Vagina (tissue), 2 donors: ENCODE measurements at regions not wholly inside any gene's neighbourhood (a gene's known extent, or its start where the extent isn't known, plus 50 kb on each side); places are given as distances from the start of the nearest gene placed in this dataset.
"Not testable (repeated sequence)": the region's sequence is repeated elsewhere in the genome, so short reads cannot be mapped to it uniquely, and the experiment has no call there.

Source experiments
- POLR2A ChIP-seq, 2 donors: fragments of 450-650 bp; IDR thresholded peaks; one replicate each; pipeline ENCODE4 v1.6.1; 2017; ENCODE audit warnings: antibody characterized with exemption in 2 of 2, mild to moderate bottlenecking in 2 of 2, moderate library complexity in 2 of 2
- TF ChIP-seq, protein P1 (sequence below), 3 experiments: fragments of 450-650 bp in 2 of 3; fragments of 200-600 bp in 1 of 3; sonication (generic) in 1 of 3; IDR thresholded peaks; one replicate each; pipeline ENCODE4 v1.5.1; 2017 to 2019; ENCODE audit warnings: antibody characterized with exemption in 3 of 3, mild to moderate bottlenecking in 2 of 3, moderate library complexity in 2 of 3

DNA sequence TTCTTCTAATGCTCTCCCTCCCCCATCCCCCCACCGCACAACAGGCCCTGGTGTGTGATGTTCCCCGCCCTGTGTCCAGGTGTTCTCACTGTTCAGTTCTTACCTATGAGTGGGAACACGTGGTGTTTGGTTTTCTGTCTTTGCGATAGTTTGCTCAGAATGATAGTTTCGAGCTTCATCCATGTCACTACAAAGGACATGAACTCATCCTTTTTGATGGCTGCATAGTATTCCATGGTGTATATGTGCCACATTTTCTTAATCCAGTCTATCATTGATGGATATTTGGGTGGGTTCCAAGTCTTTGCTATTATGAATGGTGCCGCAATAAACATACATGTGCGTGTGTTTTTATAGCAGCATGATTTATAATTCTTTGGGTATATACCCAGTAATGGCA is 1005.5 kb upstream of the CDH10 start:
- TF ChIP-seq POLR2A (IDR thresholded peaks at IDR 0.05), result not testable (repeated sequence)
- TF ChIP-seq, protein P1, sequence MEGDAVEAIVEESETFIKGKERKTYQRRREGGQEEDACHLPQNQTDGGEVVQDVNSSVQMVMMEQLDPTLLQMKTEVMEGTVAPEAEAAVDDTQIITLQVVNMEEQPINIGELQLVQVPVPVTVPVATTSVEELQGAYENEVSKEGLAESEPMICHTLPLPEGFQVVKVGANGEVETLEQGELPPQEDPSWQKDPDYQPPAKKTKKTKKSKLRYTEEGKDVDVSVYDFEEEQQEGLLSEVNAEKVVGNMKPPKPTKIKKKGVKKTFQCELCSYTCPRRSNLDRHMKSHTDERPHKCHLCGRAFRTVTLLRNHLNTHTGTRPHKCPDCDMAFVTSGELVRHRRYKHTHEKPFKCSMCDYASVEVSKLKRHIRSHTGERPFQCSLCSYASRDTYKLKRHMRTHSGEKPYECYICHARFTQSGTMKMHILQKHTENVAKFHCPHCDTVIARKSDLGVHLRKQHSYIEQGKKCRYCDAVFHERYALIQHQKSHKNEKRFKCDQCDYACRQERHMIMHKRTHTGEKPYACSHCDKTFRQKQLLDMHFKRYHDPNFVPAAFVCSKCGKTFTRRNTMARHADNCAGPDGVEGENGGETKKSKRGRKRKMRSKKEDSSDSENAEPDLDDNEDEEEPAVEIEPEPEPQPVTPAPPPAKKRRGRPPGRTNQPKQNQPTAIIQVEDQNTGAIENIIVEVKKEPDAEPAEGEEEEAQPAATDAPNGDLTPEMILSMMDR (IDR thresholded peaks at IDR 0.05), result not testable (repeated sequence)
